ENCODE measurements at regions not wholly inside any gene's neighbourhood (a gene's known extent, or its start where the extent isn't known, plus 50 kb on each side); places are given as distances from the start of the nearest gene placed in this dataset.

DNA sequence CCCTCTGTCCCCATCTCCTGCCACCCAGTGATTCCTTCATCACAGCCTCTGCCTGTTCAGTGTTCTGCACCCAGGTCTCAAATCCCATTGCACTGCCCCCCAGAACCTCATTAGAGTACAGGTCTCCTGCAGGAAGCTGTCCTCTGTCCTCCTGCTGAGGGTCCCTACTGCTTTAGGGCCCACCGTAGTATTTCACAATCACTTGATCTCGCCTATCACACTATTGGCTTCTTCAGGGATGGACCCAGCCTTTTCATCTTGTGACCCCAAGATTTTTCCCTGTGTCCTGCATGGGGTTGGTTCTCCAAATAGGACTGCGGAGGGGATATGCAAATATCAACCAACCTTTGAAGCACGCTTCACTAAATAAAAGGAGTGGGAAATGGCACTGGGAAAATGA lies 331.1 kb upstream of the AJAP1 start:
- Histone ChIP-seq H3K27ac (no peak overlapping the region), H3K27me3 (ENCODE audit: low read depth) (peaks cover 12% of the 10 kb centered on the region), H3K4me3 (no peak overlapping the region), H3K9me3 (no peaks in the 10 kb centered on the region), H3K36me3 (no peaks in the 10 kb centered on the region), H3K4me1 (no peaks in the 10 kb centered on the region)
- no peak for ATAC-seq
- TF ChIP-seq, protein P1, sequence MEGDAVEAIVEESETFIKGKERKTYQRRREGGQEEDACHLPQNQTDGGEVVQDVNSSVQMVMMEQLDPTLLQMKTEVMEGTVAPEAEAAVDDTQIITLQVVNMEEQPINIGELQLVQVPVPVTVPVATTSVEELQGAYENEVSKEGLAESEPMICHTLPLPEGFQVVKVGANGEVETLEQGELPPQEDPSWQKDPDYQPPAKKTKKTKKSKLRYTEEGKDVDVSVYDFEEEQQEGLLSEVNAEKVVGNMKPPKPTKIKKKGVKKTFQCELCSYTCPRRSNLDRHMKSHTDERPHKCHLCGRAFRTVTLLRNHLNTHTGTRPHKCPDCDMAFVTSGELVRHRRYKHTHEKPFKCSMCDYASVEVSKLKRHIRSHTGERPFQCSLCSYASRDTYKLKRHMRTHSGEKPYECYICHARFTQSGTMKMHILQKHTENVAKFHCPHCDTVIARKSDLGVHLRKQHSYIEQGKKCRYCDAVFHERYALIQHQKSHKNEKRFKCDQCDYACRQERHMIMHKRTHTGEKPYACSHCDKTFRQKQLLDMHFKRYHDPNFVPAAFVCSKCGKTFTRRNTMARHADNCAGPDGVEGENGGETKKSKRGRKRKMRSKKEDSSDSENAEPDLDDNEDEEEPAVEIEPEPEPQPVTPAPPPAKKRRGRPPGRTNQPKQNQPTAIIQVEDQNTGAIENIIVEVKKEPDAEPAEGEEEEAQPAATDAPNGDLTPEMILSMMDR (IDR thresholded peaks at IDR 0.05): no peak
- DNase-seq: no peak
- intact Hi-C loops (cut with DNase I): no loop called here

DNA sequence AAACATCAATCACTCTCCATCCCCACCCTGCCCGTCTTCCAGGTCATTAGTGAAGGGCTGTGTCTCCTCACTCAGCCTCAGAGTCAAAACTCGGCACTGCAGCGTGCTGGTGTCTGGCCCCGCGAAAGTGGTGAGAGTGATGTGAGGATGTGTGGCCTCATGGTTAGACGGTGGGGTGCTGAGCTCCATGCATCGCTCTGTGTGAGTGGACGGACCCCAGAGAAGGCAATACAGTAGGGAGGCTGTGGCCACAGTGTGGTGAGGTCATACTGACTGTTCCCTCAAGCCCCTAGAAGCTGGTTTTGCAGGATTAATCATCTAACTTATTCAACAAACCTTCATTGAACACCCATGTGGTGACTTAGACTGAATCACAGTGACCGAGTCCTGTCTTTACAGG lies 329.9 kb upstream of the AJAP1 start:
- H3K9me3 ChIP-seq: no peaks in the 10 kb centered on the region
- H3K4me1 ChIP-seq: no peaks in the 10 kb centered on the region
- no peak for DNase-seq
- ATAC-seq: no peak
- peaks cover 12% of the 10 kb centered on the region for H3K27me3 ChIP-seq (ENCODE audit: low read depth)
- H3K36me3 ChIP-seq: no peaks in the 10 kb centered on the region
- TF ChIP-seq, protein P1 (IDR thresholded peaks at IDR 0.05): no peak
- H3K4me3 ChIP-seq: no peak overlapping the region
- intact Hi-C loops (cut with DNase I): no loop called here
- H3K27ac ChIP-seq: no peak overlapping the region

DNA sequence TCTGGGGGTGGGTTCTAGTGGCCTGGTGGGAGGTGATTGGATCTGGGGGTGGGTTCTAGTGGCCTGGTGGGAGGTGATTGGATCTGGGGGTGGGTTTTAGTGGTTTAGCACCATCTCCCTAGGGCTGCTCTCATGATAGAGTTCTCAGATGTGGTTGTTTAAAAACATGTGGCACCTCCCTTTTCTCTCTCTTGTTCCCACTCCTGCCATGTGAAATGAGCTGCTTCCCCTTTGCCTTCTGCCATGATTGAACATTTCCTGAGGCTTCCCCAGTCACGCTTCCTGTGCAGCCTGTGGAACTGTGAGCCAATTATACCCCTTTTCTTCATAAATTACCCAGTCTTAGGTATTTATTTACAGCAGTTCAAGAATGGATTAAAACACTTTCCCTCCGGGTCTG lies 327.3 kb upstream of the AJAP1 start:
- ATAC-seq (no peak), DNase-seq (no peak)
- Histone ChIP-seq H3K27me3 (ENCODE audit: low read depth) (peaks cover 11% of the 10 kb centered on the region), H3K4me3 (no peak overlapping the region), H3K27ac (no peak overlapping the region), H3K9me3 (no peaks in the 10 kb centered on the region), H3K4me1 (no peaks in the 10 kb centered on the region), H3K36me3 (no peaks in the 10 kb centered on the region)
- intact Hi-C loops (cut with DNase I): no loop called here
- TF ChIP-seq, protein P1 (IDR thresholded peaks at IDR 0.05): no peak

DNA sequence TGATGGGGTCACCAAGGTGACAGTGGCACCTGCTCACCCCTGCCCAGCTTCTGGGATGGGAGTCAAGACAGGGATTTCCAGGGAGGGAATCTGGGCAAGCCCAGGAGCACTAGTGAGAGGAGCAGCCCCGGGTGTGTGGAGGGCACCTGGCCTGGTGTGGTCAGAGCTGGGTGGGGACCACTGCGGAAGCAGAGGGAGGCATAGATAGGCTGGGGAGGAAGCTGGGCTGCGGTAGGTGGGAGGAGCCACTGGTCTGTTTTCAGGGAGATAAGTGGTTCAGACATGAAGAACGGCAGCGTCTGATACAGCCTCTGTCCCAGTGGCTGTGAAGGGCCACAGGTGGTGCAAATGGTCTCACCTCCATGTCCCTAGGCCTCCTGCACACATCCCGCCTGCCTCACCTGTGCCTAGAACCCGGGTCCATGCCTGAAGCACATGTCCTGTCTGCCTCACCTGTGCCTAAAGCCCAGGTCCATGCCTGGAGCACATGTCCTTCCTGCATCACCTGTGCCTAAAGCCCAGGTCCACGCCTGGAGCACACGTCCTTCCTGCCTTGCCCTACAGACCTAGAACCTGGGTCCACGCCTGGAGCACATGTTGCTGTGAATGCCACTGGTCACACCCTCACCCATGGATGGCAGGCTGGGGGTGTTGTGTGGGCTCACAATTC lies 325.9 kb upstream of the AJAP1 start:
- TF ChIP-seq, protein P1 (IDR thresholded peaks at IDR 0.05): no peak
- intact Hi-C loops (cut with DNase I): no loop called here
- ATAC-seq: peak in 1 of 2 donors; percentile 25
- Histone ChIP-seq H3K4me3 (no peak overlapping the region), H3K9me3 (no peaks in the 10 kb centered on the region), H3K27ac (no peak overlapping the region), H3K4me1 (no peaks in the 10 kb centered on the region), H3K27me3 (ENCODE audit: low read depth) (peaks cover 11% of the 10 kb centered on the region), H3K36me3 (no peaks in the 10 kb centered on the region)
- DNase-seq: no peak

DNA sequence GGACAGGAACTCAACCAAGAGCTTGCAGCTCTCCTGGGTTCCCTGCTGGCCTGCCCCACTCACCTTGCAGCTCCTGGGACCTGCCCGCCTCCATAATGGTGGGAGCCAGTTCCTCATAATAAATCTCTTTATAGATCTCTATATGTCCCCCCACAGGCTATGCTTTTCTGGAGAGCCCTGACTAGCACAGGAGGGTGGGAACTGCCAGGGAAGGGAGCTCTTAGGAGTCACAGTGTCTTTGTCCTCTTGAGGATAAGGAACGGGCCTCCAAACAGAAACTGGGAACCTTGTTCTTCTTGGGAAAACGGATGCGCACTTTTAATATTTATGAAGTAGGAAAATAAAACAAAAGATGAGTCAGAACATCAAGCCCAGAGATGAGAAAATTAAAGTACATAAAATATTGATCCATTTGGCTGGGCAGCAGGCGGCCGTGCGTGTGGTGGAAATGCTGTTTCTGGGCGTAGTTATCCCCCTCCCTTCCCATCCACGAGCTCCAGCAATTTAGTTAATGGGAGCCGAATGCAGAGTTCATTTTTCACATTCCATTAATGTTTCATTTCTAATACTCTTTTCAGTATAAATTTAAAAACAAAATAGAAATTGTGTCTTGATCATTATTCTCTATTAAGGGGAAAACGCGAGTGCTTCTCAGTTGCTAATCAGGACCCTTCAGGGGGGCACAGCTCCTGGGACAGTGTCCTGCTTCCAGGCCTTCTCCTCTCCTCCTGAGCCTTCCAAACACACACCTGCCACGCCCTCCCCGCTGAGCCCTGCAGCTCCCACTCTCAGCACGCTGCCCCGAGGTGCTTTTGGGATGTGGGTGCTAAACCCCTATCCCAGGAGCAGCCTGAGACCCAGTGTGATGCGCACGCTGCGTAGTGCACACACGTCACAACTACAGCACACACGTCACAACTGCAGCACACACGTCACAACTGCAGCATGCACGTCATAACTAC lies 323.3 kb upstream of the AJAP1 start:
- no peak for DNase-seq
- intact Hi-C loops (cut with DNase I): no loop called here
- H3K27ac ChIP-seq: no peak overlapping the region
- H3K9me3 ChIP-seq: peaks cover 4% of the 10 kb centered on the region
- H3K36me3 ChIP-seq: no peaks in the 10 kb centered on the region
- TF ChIP-seq, protein P1 (IDR thresholded peaks at IDR 0.05): no peak
- H3K27me3 ChIP-seq (ENCODE audit: low read depth): peaks cover 11% of the 10 kb centered on the region
- ATAC-seq: no peak
- H3K4me3 ChIP-seq: no peak overlapping the region
- H3K4me1 ChIP-seq: no peaks in the 10 kb centered on the region

Measured in lower lobe of right lung (tissue), 2 donors.